ENCODE measurements at regions not wholly inside any gene's neighbourhood (a gene's known extent, or its start where the extent isn't known, plus 50 kb on each side); places are given as distances from the start of the nearest gene placed in this dataset.
"Not testable (repeated sequence)": the region's sequence is repeated elsewhere in the genome, so short reads cannot be mapped to it uniquely, and the experiment has no call there.

- not testable (repeated sequence) for DNase-seq
These were observed 59.4 kb upstream of the SMURF2 start for GRCh38 chr17:64721556-64721955.

GRCh38 chr17:64720253-64720652 lies 58.1 kb upstream of the SMURF2 start:
- DNase-seq: not testable (repeated sequence)

GRCh38 chr17:64719517-64719916 lies 57.4 kb upstream of the SMURF2 start:
- DNase-seq: not testable (repeated sequence)

GRCh38 chr17:64718816-64719215 lies 56.7 kb upstream of the SMURF2 start:
- DNase-seq: not testable (repeated sequence)

GRCh38 chr17:64718058-64718457 lies 56.0 kb upstream of the SMURF2 start:
- DNase-seq: no peak

- not testable (repeated sequence) for DNase-seq
These were observed 54.4 kb upstream of the SMURF2 start for GRCh38 chr17:64716496-64716895.

GRCh38 chr17:64713786-64714185 lies 51.7 kb upstream of the SMURF2 start:
- DNase-seq: not testable (repeated sequence)

- peak; percentile 73 for DNase-seq
These were observed 50.6 kb upstream of the SMURF2 start for GRCh38 chr17:64712557-64713351.
